ENCODE measurements at regions not wholly inside any gene's neighbourhood (a gene's known extent, or its start where the extent isn't known, plus 50 kb on each side); places are given as distances from the start of the nearest gene placed in this dataset.

DNA sequence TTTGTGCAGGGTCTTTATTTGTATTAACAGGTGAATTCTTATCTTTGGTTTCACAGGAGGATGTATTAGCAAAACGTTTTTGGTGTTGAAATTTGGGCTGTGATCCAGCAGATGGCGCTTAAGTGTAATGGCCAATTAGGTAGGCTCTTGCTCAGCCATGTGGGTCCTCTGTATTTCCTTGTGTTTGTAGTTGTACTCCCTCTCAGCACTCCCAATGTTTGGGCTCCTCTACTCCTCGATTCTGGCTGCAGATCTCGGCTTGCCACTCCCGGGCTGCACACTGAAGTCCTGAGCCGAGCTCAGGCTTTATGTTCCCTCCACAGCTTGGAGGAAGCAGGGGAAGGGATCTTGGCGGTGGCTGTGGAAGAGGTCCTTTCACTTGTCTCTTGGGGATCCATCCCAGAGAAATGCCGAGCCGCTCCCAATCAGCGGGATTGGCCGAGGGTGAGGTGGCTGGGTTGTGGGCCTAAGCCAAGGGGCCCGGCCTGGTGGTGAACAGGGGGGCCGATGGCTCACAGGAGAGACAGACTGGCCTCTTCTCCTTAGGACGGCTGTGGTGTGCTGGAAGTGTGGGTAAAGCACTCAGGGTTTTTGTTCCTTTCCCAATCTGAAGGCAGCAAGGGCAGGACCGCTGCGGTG, 133.7 kb downstream of the AEBP2 start:
- peak; percentile 70 for DNase-seq (ENCODE audit: low read depth)

GRCh38 chr12:19573866-19574265, 134.6 kb downstream of the AEBP2 start:
- no peak for DNase-seq (ENCODE audit: low read depth)

GRCh38 chr12:19574601-19575000, 135.3 kb downstream of the AEBP2 start:
- DNase-seq (ENCODE audit: low read depth), result peak; percentile 12

DNA sequence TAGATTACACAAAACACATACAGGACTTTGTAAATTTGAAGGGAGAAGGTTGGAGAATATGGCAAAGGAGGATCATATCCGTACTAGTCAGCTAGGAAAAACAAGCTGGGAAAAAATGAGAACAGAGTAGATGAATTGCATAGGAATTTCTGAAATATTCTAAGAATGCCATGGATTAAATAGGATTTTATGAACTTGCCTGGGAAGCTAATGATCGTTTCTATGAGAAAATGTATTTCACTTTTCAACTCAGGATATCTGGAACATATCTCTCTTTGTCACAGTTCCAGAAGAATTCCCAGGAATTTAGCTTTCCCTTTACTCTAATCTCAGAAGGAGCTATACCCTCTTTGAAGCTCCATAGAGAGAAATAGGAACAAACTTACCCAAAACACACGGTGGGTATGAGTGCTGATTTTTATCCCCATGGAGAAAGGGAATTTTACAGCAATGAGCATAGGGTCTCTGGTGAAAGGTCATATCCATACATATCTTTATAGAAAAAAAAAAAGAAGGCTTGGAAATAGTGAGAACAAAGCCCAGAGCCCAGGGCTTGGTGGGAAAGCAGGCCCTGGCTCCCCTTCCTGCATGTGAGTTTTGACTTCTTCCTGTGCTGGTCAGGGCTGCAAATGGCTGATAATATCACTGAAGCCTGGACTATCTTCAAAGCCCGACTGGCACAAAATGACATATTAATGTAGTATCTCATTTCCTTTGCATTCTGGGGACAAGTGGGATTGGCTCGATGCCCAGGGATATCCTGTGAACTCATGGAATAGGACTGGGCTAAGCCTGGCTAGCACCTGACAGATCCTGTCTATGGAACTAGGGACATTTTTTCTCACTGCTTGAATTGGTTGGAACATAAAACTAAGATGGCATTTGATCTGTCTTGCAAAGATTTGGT, 136.3 kb downstream of the AEBP2 start:
- peak; percentile 80 for DNase-seq (ENCODE audit: low read depth)

DNA sequence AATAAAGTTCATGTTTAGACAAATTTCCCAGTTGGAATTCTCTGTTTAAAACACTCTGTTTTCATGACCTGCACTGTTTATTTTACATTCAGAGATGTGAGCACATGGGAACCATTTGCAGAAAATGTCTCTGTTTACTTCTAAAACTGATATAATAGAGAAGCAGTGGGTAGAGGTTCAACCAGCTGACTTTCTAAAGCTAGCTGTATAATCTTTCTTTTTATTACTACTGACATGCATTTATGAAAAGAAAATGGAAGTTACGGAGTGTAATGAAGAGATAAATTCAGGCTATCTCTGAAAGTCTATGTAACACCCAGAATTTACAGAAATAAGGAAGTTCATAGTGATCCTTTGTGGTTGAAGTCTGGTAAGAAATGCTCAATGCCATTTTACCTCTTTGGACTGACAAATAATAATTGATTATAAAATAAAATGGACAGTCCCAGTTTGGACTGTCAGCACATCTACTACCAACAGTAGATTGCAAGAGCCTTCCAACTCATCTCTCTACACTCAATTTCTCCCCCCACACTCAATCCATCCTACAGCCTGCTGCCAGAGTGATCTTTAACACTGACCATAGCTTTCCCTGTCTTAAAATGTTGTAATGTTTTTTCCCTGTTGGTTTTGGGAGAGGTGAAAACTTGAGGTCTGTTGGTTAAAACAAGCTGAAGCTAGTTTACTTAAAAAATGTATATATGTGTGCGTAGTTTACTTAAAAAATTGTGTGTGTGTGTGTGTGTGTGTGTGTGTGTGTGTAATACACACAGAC, 137.4 kb downstream of the AEBP2 start:
- DNase-seq (ENCODE audit: low read depth), result no peak

GRCh38 chr12:19577281-19577530, 137.9 kb downstream of the AEBP2 start:
- no peak for DNase-seq (ENCODE audit: low read depth)

DNA sequence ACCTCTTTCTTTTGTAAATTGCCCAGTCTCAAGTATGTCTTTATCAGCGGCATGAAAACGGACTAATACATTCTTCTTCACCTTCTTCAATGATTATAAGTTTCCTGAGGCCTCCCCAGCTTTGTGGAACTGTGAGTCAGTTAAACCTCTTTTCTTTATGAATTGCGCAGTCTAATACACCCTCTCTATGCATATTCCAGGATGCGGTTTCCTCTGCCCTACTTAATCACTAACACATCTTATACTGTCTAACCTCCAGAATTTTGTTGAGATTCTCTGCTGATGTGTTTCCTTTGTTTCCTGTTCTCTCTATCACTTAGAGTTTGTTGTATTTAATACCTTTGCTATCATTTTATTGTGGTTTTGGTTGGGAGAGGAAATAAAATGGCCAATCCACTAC, 145.4 kb downstream of the AEBP2 start:
- no peak for DNase-seq (ENCODE audit: low read depth)

DNA sequence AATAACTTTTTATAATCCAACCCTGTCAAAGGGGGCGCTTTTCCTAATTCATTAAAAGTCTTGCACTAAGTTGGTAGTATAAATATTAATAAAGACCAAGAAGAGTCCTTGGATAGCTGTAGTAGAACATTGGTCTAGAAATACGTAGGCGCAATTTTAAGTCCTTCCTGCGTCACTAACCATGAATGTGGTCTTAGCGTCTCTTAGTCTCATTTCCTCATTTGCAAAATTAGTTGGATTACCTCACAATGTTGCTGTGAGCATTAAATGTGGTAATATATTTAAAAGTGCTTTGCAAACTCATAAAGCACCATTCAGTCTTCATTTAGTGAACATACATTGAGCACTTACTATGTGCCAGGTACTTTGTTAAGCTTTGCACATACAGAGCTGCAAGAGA, 149.7 kb downstream of the AEBP2 start:
- no peak for DNase-seq (ENCODE audit: low read depth)

- DNase-seq (ENCODE audit: low read depth), result no peak
Observed at GRCh38 chr12:19591951-19592350, 152.7 kb downstream of the AEBP2 start.

- no peak for DNase-seq (ENCODE audit: low read depth)
Observed at GRCh38 chr12:19596434-19597166, 157.3 kb downstream of the AEBP2 start.

DNA sequence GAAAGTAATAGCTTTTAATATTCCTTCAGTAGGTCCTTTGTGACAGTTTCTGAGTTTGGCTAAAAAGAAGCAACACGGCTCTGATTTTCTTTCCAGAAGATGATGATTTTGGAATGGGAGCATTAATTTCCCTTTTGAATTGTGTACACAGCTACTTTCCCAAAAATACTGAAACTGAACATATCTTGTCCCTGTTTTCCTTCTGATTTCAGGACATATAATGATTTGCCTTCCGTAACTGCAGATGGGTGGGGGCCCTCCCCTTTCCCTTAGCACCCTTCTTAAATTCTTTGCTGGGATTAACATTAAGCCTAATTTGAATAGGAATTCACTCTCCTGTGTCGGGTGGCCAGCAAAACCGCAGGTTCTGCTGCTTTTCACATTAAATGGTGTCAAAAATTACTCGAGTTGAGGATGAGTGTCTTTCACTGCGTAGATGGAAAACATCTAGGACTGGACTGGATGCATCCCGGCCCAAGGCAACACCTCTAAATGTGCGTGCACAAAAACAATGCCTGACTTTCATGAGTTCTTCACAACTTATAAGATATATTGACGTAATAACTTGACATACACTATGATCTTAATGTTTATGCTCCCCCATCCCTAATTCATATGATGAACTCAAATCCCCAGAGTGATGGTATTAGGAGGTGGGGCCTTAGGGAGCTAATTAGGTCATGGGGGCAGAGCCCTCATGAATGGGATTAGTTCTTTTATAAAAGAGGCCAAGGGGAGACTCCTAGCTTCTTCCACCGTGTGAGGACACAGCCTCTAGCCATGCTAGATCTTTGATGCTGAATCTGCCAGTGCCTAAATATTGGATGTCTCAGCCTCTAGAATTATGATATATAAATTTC, 158.1 kb downstream of the AEBP2 start:
- no peak for DNase-seq (ENCODE audit: low read depth)

GRCh38 chr12:19605720-19606119, 166.4 kb downstream of the AEBP2 start:
- DNase-seq (ENCODE audit: low read depth), result no peak

GRCh38 chr12:19608039-19608438, 168.7 kb downstream of the AEBP2 start:
- DNase-seq (ENCODE audit: low read depth), result no peak

DNA sequence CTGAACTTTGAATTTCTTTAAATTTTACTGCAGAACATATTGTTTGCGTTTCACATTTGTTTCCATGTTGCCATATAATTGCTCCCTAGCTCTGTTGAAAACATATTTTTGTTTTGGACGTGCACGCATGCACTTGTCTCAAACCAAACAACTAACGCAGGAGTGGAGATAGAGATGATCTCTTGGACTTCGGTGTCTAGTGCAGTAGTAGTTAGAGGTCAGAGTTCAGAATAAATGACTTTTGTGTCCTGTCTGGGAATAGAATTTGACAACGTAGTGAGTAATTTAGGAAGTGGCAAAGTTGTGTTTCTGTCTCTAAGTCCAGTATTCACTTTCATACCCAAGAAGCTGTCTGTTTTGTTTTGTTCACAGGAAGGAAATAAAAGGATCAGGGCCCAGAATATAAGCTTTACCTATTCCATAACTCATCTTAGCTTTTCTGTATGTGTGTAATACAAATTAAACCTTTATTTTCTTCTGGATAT, 173.8 kb downstream of the AEBP2 start:
- no peak for DNase-seq (ENCODE audit: low read depth)

DNA sequence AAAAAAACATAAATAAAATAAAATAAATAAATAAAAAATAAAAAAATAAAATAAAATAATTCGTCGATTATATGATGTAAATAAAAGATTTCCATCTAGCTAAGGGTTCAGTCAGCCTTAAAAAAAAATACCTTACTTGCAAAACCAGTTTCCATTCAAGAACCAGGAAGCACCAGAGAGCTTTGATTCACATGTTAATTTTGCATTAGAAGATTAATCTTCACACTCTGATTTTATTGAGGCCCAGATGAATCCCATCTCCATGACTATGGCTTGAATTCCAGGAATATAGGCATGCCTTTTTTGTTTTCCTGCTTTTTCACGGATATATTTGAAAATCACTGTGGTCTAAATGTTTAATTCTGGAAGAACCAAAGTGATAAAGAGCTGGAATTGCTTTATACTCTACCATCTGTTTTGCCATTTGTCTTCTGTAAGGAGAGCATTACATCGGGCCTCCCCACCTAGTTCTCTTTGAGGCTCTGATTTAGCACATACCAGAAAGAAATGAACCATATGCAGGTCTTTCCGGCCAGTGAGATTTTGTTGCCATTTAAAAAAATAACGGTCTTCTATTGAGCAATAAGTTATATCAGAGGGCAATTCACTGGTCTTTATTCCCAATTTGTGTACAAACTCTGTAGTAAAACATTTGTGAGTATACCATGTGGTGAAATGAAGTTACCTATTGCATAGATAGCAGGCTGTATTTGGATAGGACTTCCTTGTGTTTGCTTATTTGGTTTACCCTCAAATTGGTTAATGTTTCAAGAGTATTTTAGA, 175.5 kb downstream of the AEBP2 start:
- no peak for DNase-seq (ENCODE audit: low read depth)

DNA sequence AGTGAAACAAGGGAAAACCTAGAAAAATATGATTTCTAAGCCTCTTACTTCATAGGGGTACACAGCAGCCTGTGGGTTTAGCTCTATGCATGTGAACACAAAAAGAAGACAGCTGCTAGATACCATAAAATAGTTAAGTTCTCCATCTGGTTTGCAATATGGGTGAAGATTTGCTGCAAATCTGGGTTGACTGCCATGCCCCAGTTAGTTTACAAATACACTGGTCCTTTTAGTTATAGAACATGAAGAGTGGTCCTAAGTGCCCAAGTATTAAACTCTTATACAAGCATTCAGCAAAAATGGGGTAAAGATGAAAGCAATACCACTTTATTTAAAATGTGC, 176.1 kb downstream of the AEBP2 start:
- no peak for DNase-seq (ENCODE audit: low read depth)

DNA sequence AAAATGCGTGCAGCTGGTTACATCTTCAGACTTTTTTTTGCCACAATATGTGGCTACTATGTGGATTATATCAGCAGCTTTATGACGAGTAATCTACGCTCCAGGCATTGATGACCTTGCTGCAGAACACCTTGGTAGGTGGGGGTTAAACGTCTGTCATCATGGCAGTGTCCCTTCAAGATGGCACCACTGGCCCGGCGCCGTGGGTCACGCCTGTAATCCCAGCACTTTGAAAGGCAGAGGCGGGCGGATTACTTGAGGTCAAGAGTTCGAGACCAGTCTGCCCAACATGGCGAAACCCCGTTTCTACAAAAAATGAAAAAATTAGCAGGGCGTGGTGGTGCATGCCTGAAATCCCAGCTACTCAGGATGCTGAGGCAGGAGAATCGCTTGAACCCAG, 177.5 kb downstream of the AEBP2 start:
- no peak for DNase-seq (ENCODE audit: low read depth)

DNA sequence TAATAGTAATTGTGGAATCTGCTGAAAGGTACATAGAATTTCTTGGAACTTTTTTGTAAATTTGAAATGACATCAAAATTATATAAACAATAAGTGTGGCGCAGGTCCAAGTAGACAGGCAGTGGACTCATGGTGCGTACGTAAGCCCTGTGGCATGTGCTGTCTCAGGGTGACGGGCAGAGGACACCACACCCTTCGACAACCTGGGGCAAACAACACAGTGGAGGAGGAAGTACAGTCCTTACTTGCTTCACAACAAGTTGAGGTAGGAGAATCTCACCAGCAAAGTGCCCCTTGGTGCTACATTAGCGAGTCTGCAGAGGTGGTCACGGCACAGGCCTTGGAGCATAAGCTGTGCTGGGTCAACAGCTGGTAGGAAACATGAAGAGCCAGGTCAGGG, 180.9 kb downstream of the AEBP2 start:
- peak; percentile 26 for DNase-seq (ENCODE audit: low read depth)

DNA sequence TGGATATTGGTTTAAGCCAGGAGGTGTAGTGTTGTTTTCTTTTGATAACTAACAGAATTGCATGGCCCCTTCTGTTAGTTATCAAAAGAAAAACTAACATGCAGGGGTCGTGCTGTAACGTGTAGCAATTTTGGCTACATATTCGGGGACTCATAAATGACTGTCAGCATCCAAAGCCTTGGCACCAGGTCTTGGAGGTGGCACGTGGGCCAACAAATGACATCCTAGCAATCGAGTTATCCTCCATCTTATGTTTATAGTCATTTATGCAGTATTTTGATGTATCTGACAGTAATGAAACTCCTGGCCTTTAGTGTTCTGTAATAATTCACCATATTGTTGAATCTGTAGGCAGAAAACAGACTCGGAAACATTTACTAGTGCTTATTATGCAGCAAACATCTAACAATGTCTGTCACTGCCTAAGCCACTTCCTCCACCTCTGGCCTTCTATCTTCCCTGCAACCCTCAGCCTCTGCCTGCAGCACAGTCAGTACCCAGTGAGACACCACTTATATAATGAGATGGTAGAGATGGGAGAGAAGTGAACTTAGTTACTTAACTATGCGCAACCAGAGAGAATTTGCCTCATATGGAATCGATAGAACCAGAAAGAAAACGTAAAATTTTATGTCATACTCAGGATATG, 184.6 kb downstream of the AEBP2 start:
- no peak for DNase-seq (ENCODE audit: low read depth)

GRCh38 chr12:19624491-19624890, 185.2 kb downstream of the AEBP2 start:
- DNase-seq (ENCODE audit: low read depth), result no peak

All from ELR (cell line).